Stimulated activated CD4-positive, alpha-beta T cell treated with anti-CD3 and anti-CD28 coated beads, Interleukin-4, amount 100 ng/mL, for 48 hours (primary cell): ENCODE measurements at regions not wholly inside any gene's neighbourhood (a gene's known extent, or its start where the extent isn't known, plus 50 kb on each side); places are given as distances from the start of the nearest gene placed in this dataset.

Source experiments
- DNase-seq, 2 donors: peaks; one replicate each; pipeline ENCODE4 v3.0.0-alpha.2; 2020; ENCODE audit warnings: low read depth in 2 of 2

- no peak for DNase-seq
Observed at GRCh38 chr13:104855581-104855980, 1679.9 kb downstream of the EFNB2 start.

GRCh38 chr13:104854698-104855097 lies 1680.8 kb downstream of the EFNB2 start:
- DNase-seq: no peak

- DNase-seq: no peak
Observed at GRCh38 chr13:104854007-104854406, 1681.5 kb downstream of the EFNB2 start.

GRCh38 chr13:104847922-104848321 lies 1687.5 kb downstream of the EFNB2 start:
- DNase-seq: no peak

GRCh38 chr13:104843401-104843800 lies 1692.1 kb downstream of the EFNB2 start:
- no peak for DNase-seq

- no peak for DNase-seq
Observed at GRCh38 chr13:104841110-104841509, 1694.4 kb downstream of the EFNB2 start.

GRCh38 chr13:104837756-104838155 lies 1697.7 kb downstream of the EFNB2 start:
- no peak for DNase-seq

- DNase-seq: no peak
Observed at GRCh38 chr13:104833221-104833620, 1702.2 kb downstream of the EFNB2 start.

- no peak for DNase-seq
Observed at GRCh38 chr13:104832231-104832630, 1703.2 kb downstream of the EFNB2 start.

GRCh38 chr13:104831831-104832230 lies 1703.6 kb downstream of the EFNB2 start:
- DNase-seq: no peak

GRCh38 chr13:104823709-104824108 lies 1711.8 kb downstream of the EFNB2 start:
- DNase-seq: no peak

GRCh38 chr13:104823071-104823470 lies 1712.4 kb downstream of the EFNB2 start:
- no peak for DNase-seq

GRCh38 chr13:104817271-104817670 lies 1718.2 kb downstream of the EFNB2 start:
- no peak for DNase-seq

- DNase-seq: no peak
Observed at GRCh38 chr13:104816726-104817125, 1718.7 kb downstream of the EFNB2 start.

- DNase-seq: no peak
Observed at GRCh38 chr13:104810242-104810641, 1725.2 kb downstream of the EFNB2 start.

GRCh38 chr13:104809483-104809882 lies 1726.0 kb downstream of the EFNB2 start:
- DNase-seq: no peak

- DNase-seq: no peak
Observed at GRCh38 chr13:104805346-104805745, 1730.1 kb downstream of the EFNB2 start.

- no peak for DNase-seq
Observed at GRCh38 chr13:104799152-104799551, 1732.9 kb upstream of the SLC10A2 start.

- DNase-seq: no peak
Observed at GRCh38 chr13:104798486-104798885, 1732.3 kb upstream of the SLC10A2 start.

- DNase-seq: no peak
Observed at GRCh38 chr13:104796581-104796980, 1730.4 kb upstream of the SLC10A2 start.

GRCh38 chr13:104785952-104786351 lies 1719.7 kb upstream of the SLC10A2 start:
- DNase-seq: no peak

GRCh38 chr13:104784891-104785290 lies 1718.7 kb upstream of the SLC10A2 start:
- DNase-seq: no peak

- DNase-seq: no peak
Observed at GRCh38 chr13:104782741-104783140, 1716.5 kb upstream of the SLC10A2 start.

- DNase-seq: no peak
Observed at GRCh38 chr13:104779311-104779993, 1713.2 kb upstream of the SLC10A2 start.
